ENCODE measurements at regions not wholly inside any gene's neighbourhood (a gene's known extent, or its start where the extent isn't known, plus 50 kb on each side); places are given as distances from the start of the nearest gene placed in this dataset.

- TF ChIP-seq CTCF (IDR thresholded peaks at IDR 0.05; ENCODE audit: low read depth, low read length, poor library complexity, severe bottlenecking) = no peak
- no peak for TF ChIP-seq EZH2phosphoT487 (IDR thresholded peaks at IDR 0.05; ENCODE audit: borderline replicate concordance, low read length)
Measured at GRCh38 chr11:90294526-90294925, 71.7 kb upstream of the CHORDC1 start.

Measured in DOHH2 (cell line).